K562 (cell line): ENCODE measurements at regions not wholly inside any gene's neighbourhood (a gene's known extent, or its start where the extent isn't known, plus 50 kb on each side); places are given as distances from the start of the nearest gene placed in this dataset.

ENCODE experiments used
- BCOR ChIP-seq: fragments of 450-650 bp; IDR thresholded peaks from 2 replicates; pipeline ENCODE4 v1.6.1; 2016
- BHLHE40 ChIP-seq: IDR thresholded peaks from 2 replicates; pipeline ENCODE4 v1.6.1; 2011; ENCODE audit warnings: low read length, improper control_type of control experiment
- BMI1 ChIP-seq: fragments of 150-350 bp; IDR thresholded peaks from 2 replicates; pipeline ENCODE4 v1.6.1; 2014; ENCODE audit warnings: low read length
- CHCHD3 ChIP-seq: fragments of 250-450 bp; sonication (Bioruptor Pico); IDR thresholded peaks from 2 replicates; pipeline ENCODE4 v2.1.2; 2022; ENCODE audit warnings: mild to moderate bottlenecking
- CREB3 ChIP-seq: fragments of 450-650 bp; conservative IDR thresholded peaks from 2 replicates; pipeline ENCODE4 v1.6.1; 2016; ENCODE audit warnings: missing genetic modification characterization, low read depth, mild to moderate bottlenecking, missing compliant biosample characterization, moderate library complexity
- DNMT1 ChIP-seq: fragments of 450-650 bp; IDR thresholded peaks from 2 replicates; pipeline ENCODE4 v1.6.1; 2016; ENCODE audit warnings: antibody characterized with exemption, mild to moderate bottlenecking
- EP300 ChIP-seq: IDR thresholded peaks from 2 replicates; pipeline ENCODE4 v1.6.1; 2012; ENCODE audit warnings: low read length, improper control_type of control experiment
- EP400 ChIP-seq: fragments of 450-650 bp; IDR thresholded peaks from 2 replicates; pipeline ENCODE4 v1.6.1; 2017; ENCODE audit warnings: antibody characterized with exemption, mild to moderate bottlenecking, moderate library complexity
- FOXJ3 ChIP-seq: sonication (generic); formaldehyde crosslinking; IDR thresholded peaks from 2 replicates; pipeline ENCODE4 v1.4.0; 2020; ENCODE audit warnings: mild to moderate bottlenecking, missing genetic modification reagents
- GATAD2B ChIP-seq: fragments of 450-650 bp; IDR thresholded peaks from 2 replicates; pipeline ENCODE4 v1.6.1; 2017; ENCODE audit warnings: mild to moderate bottlenecking, borderline replicate concordance
- GTF2E2 ChIP-seq: fragments of 200-800 bp; sonication (Bioruptor generic); IDR thresholded peaks from 2 replicates; pipeline ENCODE4 v1.6.1; 2016; ENCODE audit warnings: missing genetic modification characterization, missing compliant biosample characterization
- MITF ChIP-seq: IDR thresholded peaks from 2 replicates; pipeline ENCODE4 v1.6.1; 2014; ENCODE audit warnings: antibody characterized with exemption
- NONO ChIP-seq, 2 experiments: fragments of 200-400 bp in 1 of 2; fragments of 450-650 bp in 1 of 2; formaldehyde crosslinking in 1 of 2; IDR thresholded peaks; 2 replicates each; pipeline ENCODE4 v1.6.1; 2017; ENCODE audit warnings: low read depth in 2 of 2, mild to moderate bottlenecking in 2 of 2, moderate library complexity in 2 of 2, low read length in 1 of 2
- NR2C1 ChIP-seq, 2 experiments: fragments of 450-650 bp; IDR thresholded peaks; 2 replicates each; pipeline ENCODE4 v1.6.1; 2017; ENCODE audit warnings: mild to moderate bottlenecking in 2 of 2, antibody characterized with exemption in 1 of 2, inconsistent platforms in 1 of 2, missing compliant biosample characterization in 1 of 2, missing genetic modification characterization in 1 of 2
- PRDM10 ChIP-seq: fragments of 450-650 bp; IDR thresholded peaks from 2 replicates; pipeline ENCODE4 v1.6.1; 2018; ENCODE audit not compliant: partially characterized antibody
- PTRF ChIP-seq: fragments of 450-650 bp; IDR thresholded peaks from 2 replicates; pipeline ENCODE4 v1.6.1; 2016; ENCODE audit warnings: mild to moderate bottlenecking, missing genetic modification characterization, missing compliant biosample characterization
- VEZF1 ChIP-seq: fragments of 200-800 bp; sonication (Bioruptor generic); IDR thresholded peaks from 2 replicates; pipeline ENCODE4 v1.6.1; 2017; ENCODE audit warnings: missing genetic modification characterization, missing compliant biosample characterization
- ZBTB8A ChIP-seq: fragments of 450-650 bp; IDR thresholded peaks from 2 replicates; pipeline ENCODE4 v1.6.1; 2018; ENCODE audit warnings: mild to moderate bottlenecking, moderate library complexity; ENCODE audit not compliant: partially characterized antibody
- ZNF212 ChIP-seq: fragments of 450-650 bp; formaldehyde crosslinking; IDR thresholded peaks from 2 replicates; pipeline ENCODE4 v1.4.0; 2020; ENCODE audit warnings: mild to moderate bottlenecking
- ZNF224 ChIP-seq: sonication (generic); formaldehyde crosslinking; IDR thresholded peaks from 2 replicates; pipeline ENCODE4 v1.8.0; 2022; ENCODE audit warnings: mild to moderate bottlenecking, missing genetic modification reagents
- ZNF449 ChIP-seq: fragments of 250-450 bp; sonication (Bioruptor Pico); IDR thresholded peaks from 2 replicates; pipeline ENCODE4 v1.8.0; 2022; ENCODE audit warnings: moderate library complexity, mild to moderate bottlenecking, inconsistent platforms
- ZNF668 ChIP-seq: fragments of 250-450 bp; sonication (Bioruptor Pico); IDR thresholded peaks from 2 replicates; pipeline ENCODE4 v1.8.0; 2022; ENCODE audit warnings: mild to moderate bottlenecking, inconsistent platforms

- TF ChIP-seq ZNF224 (CRISPR knock-in tag) (no peak), BMI1 (no peak), ZBTB8A (no peak), PTRF (tag) (no peak), ZNF668 (CRISPR knock-in tag) (no peak), NONO (IDR thresholded peaks at IDR 0.05; ENCODE audit: low read depth in 2 of 2, low read length in 1 of 2) (no peak), VEZF1 (CRISPR knock-in tag) (no peak), EP300 (0 out of 2 replicates have a peak, but pooled peaks have one; percentile 21), GATAD2B (0 out of 2 replicates have a peak, but pooled peaks have one; percentile 53), PRDM10 (no peak), ZNF449 (CRISPR knock-in tag) (no peak), BCOR (no peak), ZNF212 (no peak), FOXJ3 (no peak), EP400 (peak; percentile 35), CREB3 (no peak), GTF2E2 (no peak), CHCHD3 (CRISPR knock-in tag) (no peak), DNMT1 (no peak), NR2C1 (IDR thresholded peaks at IDR 0.05) (no peak), NR2C1 (tag; IDR thresholded peaks at IDR 0.05) (no peak), MITF (no peak), BHLHE40 (no peak)
Observed at GRCh38 chr7:13050703-13051102, 363.3 kb downstream of the ARL4A start (continued).
